Myocyte (in vitro differentiated cells): ENCODE measurements at regions not wholly inside any gene's neighbourhood (a gene's known extent, or its start where the extent isn't known, plus 50 kb on each side); places are given as distances from the start of the nearest gene placed in this dataset.

Source experiments
- DNase-seq: peaks from one replicate; pipeline ENCODE4 v3.0.0-alpha.2; 2012; ENCODE audit warnings: low read depth

GRCh38 chr18:39959839-39960238, 1995.2 kb upstream of the PIK3C3 start:
- DNase-seq: no peak

GRCh38 chr18:39958876-39959275, 1996.2 kb upstream of the PIK3C3 start:
- no peak for DNase-seq

GRCh38 chr18:39952816-39953215, 2002.2 kb upstream of the PIK3C3 start:
- peak; percentile 2 for DNase-seq

GRCh38 chr18:39951142-39951720, 2003.8 kb upstream of the PIK3C3 start:
- DNase-seq: no peak

- DNase-seq: peak; percentile 3
Observed at GRCh38 chr18:39946623-39947061, 2008.4 kb upstream of the PIK3C3 start.

- no peak for DNase-seq
Observed at GRCh38 chr18:39945076-39945475, 2010.0 kb upstream of the PIK3C3 start.

- no peak for DNase-seq
Observed at GRCh38 chr18:39942702-39943101, 2012.3 kb upstream of the PIK3C3 start.

- DNase-seq: no peak
Observed at GRCh38 chr18:39938676-39939608, 2016.1 kb upstream of the PIK3C3 start.

GRCh38 chr18:39935598-39935997, 2019.4 kb upstream of the PIK3C3 start:
- no peak for DNase-seq

- no peak for DNase-seq
Observed at GRCh38 chr18:39918847-39919246, 2036.2 kb upstream of the PIK3C3 start.

GRCh38 chr18:39913672-39914366, 2041.2 kb upstream of the PIK3C3 start:
- DNase-seq: no peak

GRCh38 chr18:39911716-39912115, 2043.3 kb upstream of the PIK3C3 start:
- no peak for DNase-seq

GRCh38 chr18:39909706-39910105, 2045.3 kb upstream of the PIK3C3 start:
- DNase-seq: peak; percentile 1

- no peak for DNase-seq
Observed at GRCh38 chr18:39886136-39886535, 2068.9 kb upstream of the PIK3C3 start.

GRCh38 chr18:39872651-39873050, 2082.4 kb upstream of the PIK3C3 start:
- DNase-seq: no peak

GRCh38 chr18:39871961-39872360, 2083.1 kb upstream of the PIK3C3 start:
- no peak for DNase-seq

GRCh38 chr18:39870591-39870990, 2084.4 kb upstream of the PIK3C3 start:
- no peak for DNase-seq

- no peak for DNase-seq
Observed at GRCh38 chr18:39863916-39864315, 2091.1 kb upstream of the PIK3C3 start.

- DNase-seq: peak; percentile 56
Observed at GRCh38 chr18:39862341-39862740, 2092.7 kb upstream of the PIK3C3 start.

- DNase-seq: no peak
Observed at GRCh38 chr18:39854291-39854690, 2100.7 kb upstream of the PIK3C3 start.

- DNase-seq: no peak
Observed at GRCh38 chr18:39846265-39846664, 2108.8 kb upstream of the PIK3C3 start.

GRCh38 chr18:39845631-39846030, 2109.4 kb upstream of the PIK3C3 start:
- no peak for DNase-seq
